Neural cell (in vitro differentiated cells): ENCODE measurements at regions not wholly inside any gene's neighbourhood (a gene's known extent, or its start where the extent isn't known, plus 50 kb on each side); places are given as distances from the start of the nearest gene placed in this dataset.

Experiments used
- EZH2 ChIP-seq: fragments of 200-600, 300-800 bp; shearing (Covaris generic), sonication (generic); IDR thresholded peaks from 2 replicates; pipeline ENCODE4 v1.6.1; 2014; ENCODE audit warnings: antibody characterized with exemption, low read length, borderline replicate concordance, mild to moderate bottlenecking; ENCODE audit not compliant: insufficient read depth, poor library complexity, severe bottlenecking
- POLR2AphosphoS5 ChIP-seq: IDR thresholded peaks from 2 replicates; pipeline ENCODE4 v1.6.1; 2012
- RAD21 ChIP-seq: fragments of 450-650 bp; conservative IDR thresholded peaks from 2 replicates; pipeline ENCODE4 v1.6.1; 2014; ENCODE audit warnings: antibody characterized with exemption, mild to moderate bottlenecking, moderate library complexity
- TF ChIP-seq, protein P1 (sequence below): fragments of 450-650 bp; IDR thresholded peaks from 2 replicates; pipeline ENCODE4 v1.5.1; 2014; ENCODE audit warnings: antibody characterized with exemption, mild to moderate bottlenecking, moderate library complexity; ENCODE audit not compliant: poor library complexity, severe bottlenecking

GRCh38 chr4:24380957-24381665 is 203.2 kb downstream of the DHX15 start:
- TF ChIP-seq, protein P1, sequence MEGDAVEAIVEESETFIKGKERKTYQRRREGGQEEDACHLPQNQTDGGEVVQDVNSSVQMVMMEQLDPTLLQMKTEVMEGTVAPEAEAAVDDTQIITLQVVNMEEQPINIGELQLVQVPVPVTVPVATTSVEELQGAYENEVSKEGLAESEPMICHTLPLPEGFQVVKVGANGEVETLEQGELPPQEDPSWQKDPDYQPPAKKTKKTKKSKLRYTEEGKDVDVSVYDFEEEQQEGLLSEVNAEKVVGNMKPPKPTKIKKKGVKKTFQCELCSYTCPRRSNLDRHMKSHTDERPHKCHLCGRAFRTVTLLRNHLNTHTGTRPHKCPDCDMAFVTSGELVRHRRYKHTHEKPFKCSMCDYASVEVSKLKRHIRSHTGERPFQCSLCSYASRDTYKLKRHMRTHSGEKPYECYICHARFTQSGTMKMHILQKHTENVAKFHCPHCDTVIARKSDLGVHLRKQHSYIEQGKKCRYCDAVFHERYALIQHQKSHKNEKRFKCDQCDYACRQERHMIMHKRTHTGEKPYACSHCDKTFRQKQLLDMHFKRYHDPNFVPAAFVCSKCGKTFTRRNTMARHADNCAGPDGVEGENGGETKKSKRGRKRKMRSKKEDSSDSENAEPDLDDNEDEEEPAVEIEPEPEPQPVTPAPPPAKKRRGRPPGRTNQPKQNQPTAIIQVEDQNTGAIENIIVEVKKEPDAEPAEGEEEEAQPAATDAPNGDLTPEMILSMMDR = no peak
- TF ChIP-seq EZH2 (no peak), RAD21 (no peak), POLR2AphosphoS5 (no peak)
